ENCODE measurements at regions not wholly inside any gene's neighbourhood (a gene's known extent, or its start where the extent isn't known, plus 50 kb on each side); places are given as distances from the start of the nearest gene placed in this dataset.
"Not testable (repeated sequence)": the region's sequence is repeated elsewhere in the genome, so short reads cannot be mapped to it uniquely, and the experiment has no call there.

GRCh38 chr11:45392154-45392553 is 106.0 kb upstream of the SYT13 start:
- no peaks in the 10 kb centered on the region for H3K36me3 ChIP-seq
- H3K27ac ChIP-seq, result no peak overlapping the region
- whole genome bisulfite sequencing, 2 donors (ENCODE audit: low coverage in 1 of 2), result 84% methylated on average over 7 of the region's 8 CpGs; no CpG with 5 or more reads in 1 of the 2 donors
- H3K9me3 ChIP-seq, result no peaks in the 10 kb centered on the region
- TF ChIP-seq POLR2A (IDR thresholded peaks at IDR 0.05), result no peak
- TF ChIP-seq CTCF (IDR thresholded peaks at IDR 0.05), result no peak
- no peak for TF ChIP-seq POLR2AphosphoS5 (IDR thresholded peaks at IDR 0.05)
- TF ChIP-seq EP300 (IDR thresholded peaks at IDR 0.05), result no peak
- no peak for ATAC-seq
- no peaks in the 10 kb centered on the region for H3K4me1 ChIP-seq
- H3K4me3 ChIP-seq, result no peak overlapping the region
- H3K27me3 ChIP-seq, result peaks cover 17% of the 10 kb centered on the region

- no peaks in the 10 kb centered on the region for H3K4me1 ChIP-seq
- H3K4me3 ChIP-seq, result no peak overlapping the region
- ATAC-seq, result no peak
- TF ChIP-seq CTCF (IDR thresholded peaks at IDR 0.05) (no peak), EP300 (IDR thresholded peaks at IDR 0.05) (no peak), POLR2AphosphoS5 (IDR thresholded peaks at IDR 0.05) (no peak), POLR2A (IDR thresholded peaks at IDR 0.05) (no peak)
- WGBS, 2 donors (ENCODE audit: low coverage in 1 of 2), result 17 to 89% methylated on average over 1 to 3 of the region's 9 CpGs
- H3K27me3 ChIP-seq, result peaks cover 25% of the 10 kb centered on the region
- no peaks in the 10 kb centered on the region for H3K9me3 ChIP-seq
- no peaks in the 10 kb centered on the region for H3K36me3 ChIP-seq
- H3K27ac ChIP-seq, result no peak overlapping the region
Observed at GRCh38 chr11:45391168-45391850, 105.2 kb upstream of the SYT13 start.

GRCh38 chr11:45390407-45390806 is 104.3 kb upstream of the SYT13 start:
- no peak overlapping the region for H3K27ac ChIP-seq
- no peaks in the 10 kb centered on the region for H3K9me3 ChIP-seq
- peaks cover 31% of the 10 kb centered on the region for H3K27me3 ChIP-seq
- no peaks in the 10 kb centered on the region for H3K4me1 ChIP-seq
- TF ChIP-seq CTCF (IDR thresholded peaks at IDR 0.05) (no peak), POLR2A (IDR thresholded peaks at IDR 0.05) (no peak), EP300 (IDR thresholded peaks at IDR 0.05) (no peak), POLR2AphosphoS5 (IDR thresholded peaks at IDR 0.05) (no peak)
- H3K36me3 ChIP-seq, result no peaks in the 10 kb centered on the region
- no peak overlapping the region for H3K4me3 ChIP-seq
- WGBS, 2 donors (ENCODE audit: low coverage in 1 of 2), result 72 to 86% methylated on average over 3 to 4 of the region's 5 CpGs
- ATAC-seq, result no peak

- H3K9me3 ChIP-seq, result no peaks in the 10 kb centered on the region
- no peak for TF ChIP-seq POLR2AphosphoS5 (IDR thresholded peaks at IDR 0.05)
- TF ChIP-seq POLR2A (IDR thresholded peaks at IDR 0.05), result no peak
- no peak for TF ChIP-seq EP300 (IDR thresholded peaks at IDR 0.05)
- TF ChIP-seq CTCF (IDR thresholded peaks at IDR 0.05), result no peak
- no peak overlapping the region for H3K4me3 ChIP-seq
- H3K27ac ChIP-seq, result no peak overlapping the region
- ATAC-seq, result no peak
- H3K36me3 ChIP-seq, result no peaks in the 10 kb centered on the region
- peaks cover 42% of the 10 kb centered on the region for H3K27me3 ChIP-seq
- 88% methylated on average over 1 of the region's 1 CpG; no CpG with 5 or more reads in 1 of the 2 donors for WGBS, 2 donors (ENCODE audit: low coverage in 1 of 2)
- no peaks in the 10 kb centered on the region for H3K4me1 ChIP-seq
Observed at GRCh38 chr11:45388472-45388871, 102.3 kb upstream of the SYT13 start.

GRCh38 chr11:45387885-45388284 is 101.7 kb upstream of the SYT13 start:
- not testable (repeated sequence) for H3K4me3 ChIP-seq, H3K36me3 ChIP-seq, H3K27ac ChIP-seq, H3K9me3 ChIP-seq, H3K4me1 ChIP-seq, ATAC-seq
- H3K27me3 ChIP-seq, result peaks cover 42% of the 10 kb centered on the region
- WGBS, 2 donors (ENCODE audit: low coverage in 1 of 2), result 83% methylated on average over 2 of the region's 2 CpGs; no CpG with 5 or more reads in 1 of the 2 donors

All from gastroesophageal sphincter (tissue), 4 donors.